Loucy (cell line): ENCODE measurements at regions not wholly inside any gene's neighbourhood (a gene's known extent, or its start where the extent isn't known, plus 50 kb on each side); places are given as distances from the start of the nearest gene placed in this dataset.

ENCODE experiments used
- EZH2phosphoT487 ChIP-seq: fragments of 200-600 bp; IDR thresholded peaks from 2 replicates; pipeline ENCODE4 v1.6.1; 2018; ENCODE audit warnings: antibody characterized with exemption, mild to moderate bottlenecking, moderate library complexity, borderline replicate concordance
- TF ChIP-seq, protein P1 (sequence below): fragments of 200-600 bp; sonication (generic); conservative IDR thresholded peaks from 2 replicates; pipeline ENCODE4 v1.5.1; 2014; ENCODE audit warnings: mild to moderate bottlenecking, antibody characterized with exemption, low read length

DNA sequence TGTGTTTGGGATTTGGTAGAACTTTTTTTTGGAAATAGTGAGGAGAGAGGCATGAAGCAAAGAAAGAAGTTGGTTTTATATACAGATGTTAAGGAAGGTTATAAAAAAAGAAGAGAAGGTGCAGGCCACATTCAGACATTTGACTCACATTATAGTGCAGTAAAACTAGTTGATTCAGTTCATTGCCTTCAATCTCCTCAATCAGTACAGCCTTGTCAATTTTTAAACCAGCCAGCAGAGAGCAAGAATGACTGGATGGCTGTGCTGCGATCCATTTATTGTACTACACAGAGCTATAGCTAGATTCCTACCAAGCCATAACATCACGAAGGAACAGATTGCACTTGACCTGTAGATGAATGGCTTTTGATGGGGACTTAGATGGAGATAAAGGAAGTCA, 79.7 kb upstream of the LSM6 start:
- TF ChIP-seq EZH2phosphoT487: no peak
- TF ChIP-seq, protein P1, sequence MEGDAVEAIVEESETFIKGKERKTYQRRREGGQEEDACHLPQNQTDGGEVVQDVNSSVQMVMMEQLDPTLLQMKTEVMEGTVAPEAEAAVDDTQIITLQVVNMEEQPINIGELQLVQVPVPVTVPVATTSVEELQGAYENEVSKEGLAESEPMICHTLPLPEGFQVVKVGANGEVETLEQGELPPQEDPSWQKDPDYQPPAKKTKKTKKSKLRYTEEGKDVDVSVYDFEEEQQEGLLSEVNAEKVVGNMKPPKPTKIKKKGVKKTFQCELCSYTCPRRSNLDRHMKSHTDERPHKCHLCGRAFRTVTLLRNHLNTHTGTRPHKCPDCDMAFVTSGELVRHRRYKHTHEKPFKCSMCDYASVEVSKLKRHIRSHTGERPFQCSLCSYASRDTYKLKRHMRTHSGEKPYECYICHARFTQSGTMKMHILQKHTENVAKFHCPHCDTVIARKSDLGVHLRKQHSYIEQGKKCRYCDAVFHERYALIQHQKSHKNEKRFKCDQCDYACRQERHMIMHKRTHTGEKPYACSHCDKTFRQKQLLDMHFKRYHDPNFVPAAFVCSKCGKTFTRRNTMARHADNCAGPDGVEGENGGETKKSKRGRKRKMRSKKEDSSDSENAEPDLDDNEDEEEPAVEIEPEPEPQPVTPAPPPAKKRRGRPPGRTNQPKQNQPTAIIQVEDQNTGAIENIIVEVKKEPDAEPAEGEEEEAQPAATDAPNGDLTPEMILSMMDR: no peak
